ENCODE measurements at regions not wholly inside any gene's neighbourhood (a gene's known extent, or its start where the extent isn't known, plus 50 kb on each side); places are given as distances from the start of the nearest gene placed in this dataset.

DNA sequence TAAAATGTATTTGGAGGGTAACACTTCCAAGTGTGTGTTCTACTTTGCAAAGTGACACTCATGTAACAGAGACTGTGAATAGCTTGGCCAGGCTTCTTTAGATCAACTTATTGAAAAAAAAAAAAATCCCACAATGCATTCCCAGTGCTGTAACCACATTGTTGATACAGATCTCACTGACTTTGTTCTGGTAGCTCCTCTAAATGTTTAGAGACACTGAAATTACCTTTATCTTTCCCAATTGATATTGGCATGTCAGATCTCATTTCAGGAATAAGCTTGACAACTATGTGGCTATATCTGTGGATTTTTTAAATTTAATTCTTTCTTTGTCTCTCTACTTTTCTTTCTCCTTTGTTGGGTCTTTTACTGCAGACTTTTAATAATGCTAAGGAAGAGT, 1018.9 kb upstream of the PRMT6 start:
- TF ChIP-seq POLR2A (IDR thresholded peaks at IDR 0.05; ENCODE audit: low read depth, low read length) (no peak), POLR2AphosphoS5 (IDR thresholded peaks at IDR 0.05; ENCODE audit: low read length) (no peak), TCF12 (IDR thresholded peaks at IDR 0.05; ENCODE audit: low read depth, low read length) (no peak)

All from GM12878 (cell line).